ENCODE measurements at regions not wholly inside any gene's neighbourhood (a gene's known extent, or its start where the extent isn't known, plus 50 kb on each side); places are given as distances from the start of the nearest gene placed in this dataset.
A peak's percentile ranks its signal among the peaks of the same experiment; 100 is the strongest.
"Not testable (repeated sequence)": the region's sequence is repeated elsewhere in the genome, so short reads cannot be mapped to it uniquely, and the experiment has no call there.

DNA sequence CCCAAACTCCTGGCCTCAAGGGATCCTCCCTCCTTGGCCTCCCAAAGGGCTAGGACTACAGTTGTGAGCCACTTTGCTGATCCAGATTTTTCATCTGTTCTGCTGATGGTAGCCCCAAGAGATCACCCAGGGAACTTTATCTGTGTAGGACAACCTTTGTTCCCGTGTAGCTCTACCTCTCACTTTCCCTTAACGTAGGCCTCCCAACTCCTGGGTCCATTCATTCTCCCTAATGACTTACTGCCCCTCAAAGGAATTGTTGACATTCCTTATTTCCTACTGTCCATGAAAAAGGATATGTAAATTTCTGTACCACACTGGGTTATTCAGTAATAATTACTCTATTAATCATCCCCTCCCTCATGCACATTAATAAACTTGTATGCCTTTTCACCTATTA is 51.0 kb upstream of the PHF24 start:
- DNase-seq (ENCODE audit: low spot score): no peak

- DNase-seq (ENCODE audit: low spot score): peak; percentile 87
Measured at GRCh38 chr9:34899535-34900158, 58.4 kb upstream of the PHF24 start.

GRCh38 chr9:34898846-34899245 is 59.2 kb upstream of the PHF24 start:
- no peak for DNase-seq (ENCODE audit: low spot score)

GRCh38 chr9:34896112-34896511 is 62.0 kb upstream of the PHF24 start:
- no peak for DNase-seq (ENCODE audit: low spot score)

DNA sequence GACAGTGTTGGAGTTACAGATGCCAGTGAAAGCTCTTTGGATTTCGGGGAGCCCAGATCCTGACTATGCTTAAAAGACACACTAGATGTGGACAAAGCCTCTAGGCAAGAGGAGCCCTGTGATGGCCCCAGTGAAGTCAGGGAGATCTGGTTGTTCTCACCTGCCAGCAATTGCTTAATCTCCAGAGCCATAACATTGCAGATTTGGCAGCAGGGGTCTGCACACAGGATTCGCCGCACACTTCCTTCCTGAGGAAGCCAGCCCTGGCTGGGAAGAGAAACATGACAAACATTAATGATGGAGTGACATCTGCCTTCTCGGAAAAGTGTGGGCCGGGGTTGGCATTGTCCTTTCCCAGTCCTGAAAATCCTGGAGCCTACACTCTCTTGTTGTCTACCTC is 65.2 kb upstream of the PHF24 start:
- no peak for DNase-seq (ENCODE audit: low spot score)

GRCh38 chr9:34891386-34891785 is 66.7 kb upstream of the PHF24 start:
- no peak for DNase-seq (ENCODE audit: low spot score)

- DNase-seq (ENCODE audit: low spot score): no peak
Measured at GRCh38 chr9:34887841-34888240, 70.2 kb upstream of the PHF24 start.

GRCh38 chr9:34884747-34885189 is 73.3 kb upstream of the PHF24 start:
- no peak for DNase-seq (ENCODE audit: low spot score)

DNA sequence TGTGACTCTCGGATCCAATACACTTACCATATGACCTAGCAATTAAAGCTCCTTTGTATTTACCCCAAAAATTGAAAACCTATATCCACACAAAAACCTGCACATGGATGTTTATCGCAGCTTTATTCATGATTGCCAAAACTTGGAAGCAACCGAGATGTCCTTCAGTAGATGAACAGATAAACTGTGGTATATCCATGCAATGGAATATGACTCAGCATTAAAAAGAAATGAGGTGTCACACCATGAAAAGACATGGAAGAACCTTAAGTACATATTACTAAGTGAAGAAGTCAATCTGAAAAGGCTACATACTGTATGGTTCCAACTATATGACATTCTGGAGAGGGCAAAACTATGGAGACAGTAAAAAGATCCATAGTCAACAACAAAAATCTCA is 82.0 kb upstream of the PHF24 start:
- no peak for DNase-seq (ENCODE audit: low spot score)

DNA sequence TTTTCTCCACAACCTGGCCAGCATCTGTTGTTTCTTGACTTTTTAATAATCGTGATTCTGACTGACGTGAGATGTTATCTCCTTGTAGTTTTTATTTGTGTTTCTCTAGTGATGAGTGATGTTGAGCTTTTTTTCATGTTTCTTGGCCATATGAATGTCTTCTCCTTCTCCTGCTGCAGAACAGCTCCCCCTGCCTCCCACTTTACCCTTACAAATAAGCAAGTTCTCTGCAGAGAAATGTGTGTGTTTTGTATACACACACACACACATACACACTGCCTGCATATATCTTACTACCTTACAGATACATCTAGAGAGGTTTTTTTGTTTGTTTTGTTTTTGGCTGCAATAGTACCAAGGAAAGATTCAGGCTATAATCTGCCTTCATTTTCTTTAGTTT is 88.7 kb upstream of the PHF24 start:
- DNase-seq (ENCODE audit: low spot score): no peak

- DNase-seq (ENCODE audit: low spot score): no peak
Measured at GRCh38 chr9:34866614-34867013, 91.5 kb upstream of the PHF24 start.

- no peak for DNase-seq (ENCODE audit: low spot score)
Measured at GRCh38 chr9:34863426-34863825, 94.7 kb upstream of the PHF24 start.

GRCh38 chr9:34862836-34863235 is 95.2 kb upstream of the PHF24 start:
- no peak for DNase-seq (ENCODE audit: low spot score)

DNA sequence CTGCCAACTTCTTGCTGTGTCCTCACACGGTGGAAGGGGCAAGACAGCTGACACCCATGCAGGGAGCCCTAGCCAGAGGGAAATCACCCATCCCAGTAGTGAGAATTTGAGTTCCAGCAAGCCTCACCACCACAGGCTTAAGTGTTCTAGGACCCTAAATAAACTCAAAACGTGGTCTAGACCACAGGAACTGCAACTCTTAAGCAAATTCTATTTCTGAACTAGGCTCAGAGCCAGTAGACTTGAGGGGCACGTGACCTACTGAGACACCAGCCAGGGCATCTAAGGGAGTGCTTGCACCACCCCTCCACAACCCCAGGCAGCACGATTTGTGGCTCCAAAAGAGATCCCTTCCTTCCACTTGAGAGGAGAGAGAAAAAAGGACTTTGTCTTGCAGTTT is 96.0 kb upstream of the PHF24 start:
- DNase-seq (ENCODE audit: low spot score): no peak

- not testable (repeated sequence) for DNase-seq (ENCODE audit: low spot score)
Measured at GRCh38 chr9:34855016-34855415, 103.1 kb upstream of the PHF24 start.

- no peak for DNase-seq (ENCODE audit: low spot score)
Measured at GRCh38 chr9:34830068-34830467, 120.1 kb upstream of the CCL21 start.

DNA sequence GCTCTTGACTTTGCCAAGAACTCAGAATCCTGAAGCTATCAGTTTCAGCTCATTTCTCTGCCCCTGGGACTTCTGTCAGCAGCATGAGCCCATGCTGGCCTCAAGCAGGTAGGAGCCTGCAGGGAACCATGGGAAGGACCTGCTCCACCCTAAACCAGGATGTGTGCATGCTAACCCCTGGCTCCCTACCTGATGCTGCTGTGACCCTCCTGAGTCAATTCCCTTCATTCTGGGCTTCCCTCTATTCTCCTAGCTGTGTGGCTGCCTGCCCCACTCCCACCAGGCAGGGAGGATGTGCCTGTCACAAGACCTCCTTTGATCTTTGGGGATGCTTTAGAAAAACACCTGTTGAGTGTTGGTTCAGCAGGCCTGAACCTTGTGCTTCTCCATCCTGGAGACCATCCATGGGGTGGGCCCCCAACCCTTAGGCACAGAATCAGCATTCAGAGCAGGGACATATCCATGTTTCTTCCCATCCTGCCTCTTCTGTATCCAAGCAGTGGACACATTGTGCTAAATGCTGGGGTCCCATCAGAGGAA is 117.1 kb upstream of the CCL21 start:
- DNase-seq (ENCODE audit: low spot score): no peak

- DNase-seq (ENCODE audit: low spot score): no peak
Measured at GRCh38 chr9:34825775-34826174, 115.8 kb upstream of the CCL21 start.

- DNase-seq (ENCODE audit: low spot score): no peak
Measured at GRCh38 chr9:34823778-34824177, 113.8 kb upstream of the CCL21 start.

- no peak for DNase-seq (ENCODE audit: low spot score)
Measured at GRCh38 chr9:34810187-34810524, 100.2 kb upstream of the CCL21 start.

GRCh38 chr9:34809504-34810186 is 99.7 kb upstream of the CCL21 start:
- peak; percentile 50 for DNase-seq (ENCODE audit: low spot score)

GRCh38 chr9:34802916-34803315 is 93.0 kb upstream of the CCL21 start:
- DNase-seq (ENCODE audit: low spot score): no peak

DNA sequence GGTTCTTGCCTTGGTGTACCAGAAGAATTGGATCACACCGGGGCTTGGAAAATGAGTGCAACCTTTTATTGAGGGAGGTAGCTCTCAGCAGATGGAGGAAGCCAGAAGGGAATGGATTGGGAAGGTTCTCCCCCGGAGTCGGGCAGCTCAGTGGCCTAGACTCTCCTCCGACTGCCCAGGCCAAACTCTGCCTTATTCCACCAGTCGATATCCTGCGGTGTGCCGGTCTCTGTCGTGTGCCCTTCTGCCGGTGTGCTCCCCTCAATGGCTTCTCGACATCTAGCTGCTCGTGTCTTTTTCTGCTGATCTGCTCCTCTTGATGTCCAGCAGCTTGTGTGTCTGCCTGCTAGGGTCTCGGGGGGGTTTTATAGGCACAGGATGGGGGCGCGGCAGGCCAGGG is 87.4 kb upstream of the CCL21 start:
- DNase-seq (ENCODE audit: low spot score): no peak

DNA sequence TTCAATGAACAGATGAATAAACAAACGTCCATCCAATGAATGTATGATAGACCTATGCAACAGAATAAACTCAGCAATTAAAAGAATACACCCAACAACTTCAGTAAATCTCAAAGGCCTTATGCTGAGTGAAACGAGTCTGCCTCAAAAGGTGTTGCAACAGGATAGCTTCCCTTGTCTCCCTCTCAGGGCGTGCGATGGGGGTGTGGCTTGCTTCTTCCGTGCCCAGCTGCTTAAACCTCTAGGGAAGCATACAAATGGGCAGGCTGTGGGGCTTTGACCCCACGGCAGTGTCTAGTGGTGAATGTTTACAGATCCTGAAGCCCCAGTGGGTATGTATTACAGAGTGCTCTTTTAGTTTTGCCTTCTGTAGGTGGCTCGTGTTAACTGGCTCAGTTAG is 87.0 kb upstream of the CCL21 start:
- DNase-seq (ENCODE audit: low spot score): no peak

All from AG20443 (cell line).